ENCODE measurements at regions not wholly inside any gene's neighbourhood (a gene's known extent, or its start where the extent isn't known, plus 50 kb on each side); places are given as distances from the start of the nearest gene placed in this dataset.

DNA sequence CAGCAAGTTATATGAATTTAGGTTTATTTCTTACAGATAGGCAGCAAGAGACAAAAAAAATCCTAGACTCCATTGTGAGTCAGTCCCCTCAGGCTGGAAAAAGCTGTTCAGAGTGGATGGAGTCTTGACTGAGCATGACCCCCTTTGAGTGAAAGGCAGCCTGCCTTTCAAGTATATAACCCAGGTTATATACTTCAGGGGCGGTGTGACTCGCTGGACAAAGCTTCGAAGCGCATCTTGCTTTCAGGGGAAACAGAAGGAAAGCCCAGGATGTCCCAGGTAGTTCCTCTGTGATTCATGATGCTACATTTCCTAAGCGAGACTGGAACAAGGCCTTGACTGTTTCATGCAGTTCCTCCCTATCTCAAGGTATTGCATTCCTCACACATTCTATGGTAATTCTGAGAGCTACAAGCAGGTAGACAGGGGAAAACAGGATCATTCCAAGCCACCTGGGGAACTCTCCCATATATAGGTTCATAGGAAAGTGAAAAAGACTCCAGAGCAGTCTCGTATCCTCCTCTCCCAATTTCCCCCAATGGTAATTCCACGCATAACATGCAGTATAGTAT, 1244.1 kb upstream of the CDH6 start:
- TF ChIP-seq, protein P1, sequence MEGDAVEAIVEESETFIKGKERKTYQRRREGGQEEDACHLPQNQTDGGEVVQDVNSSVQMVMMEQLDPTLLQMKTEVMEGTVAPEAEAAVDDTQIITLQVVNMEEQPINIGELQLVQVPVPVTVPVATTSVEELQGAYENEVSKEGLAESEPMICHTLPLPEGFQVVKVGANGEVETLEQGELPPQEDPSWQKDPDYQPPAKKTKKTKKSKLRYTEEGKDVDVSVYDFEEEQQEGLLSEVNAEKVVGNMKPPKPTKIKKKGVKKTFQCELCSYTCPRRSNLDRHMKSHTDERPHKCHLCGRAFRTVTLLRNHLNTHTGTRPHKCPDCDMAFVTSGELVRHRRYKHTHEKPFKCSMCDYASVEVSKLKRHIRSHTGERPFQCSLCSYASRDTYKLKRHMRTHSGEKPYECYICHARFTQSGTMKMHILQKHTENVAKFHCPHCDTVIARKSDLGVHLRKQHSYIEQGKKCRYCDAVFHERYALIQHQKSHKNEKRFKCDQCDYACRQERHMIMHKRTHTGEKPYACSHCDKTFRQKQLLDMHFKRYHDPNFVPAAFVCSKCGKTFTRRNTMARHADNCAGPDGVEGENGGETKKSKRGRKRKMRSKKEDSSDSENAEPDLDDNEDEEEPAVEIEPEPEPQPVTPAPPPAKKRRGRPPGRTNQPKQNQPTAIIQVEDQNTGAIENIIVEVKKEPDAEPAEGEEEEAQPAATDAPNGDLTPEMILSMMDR (IDR thresholded peaks at IDR 0.05), result no peak
- TF ChIP-seq POLR2A (IDR thresholded peaks at IDR 0.05), result no peak
- TF ChIP-seq EP300 (IDR thresholded peaks at IDR 0.05), result no peak

Data from ovary (tissue), 3 donors.